ENCODE measurements at regions not wholly inside any gene's neighbourhood (a gene's known extent, or its start where the extent isn't known, plus 50 kb on each side); places are given as distances from the start of the nearest gene placed in this dataset.

GRCh38 chr14:42550310-42550709, 943.6 kb downstream of the LRFN5 start:
- no peak overlapping the region for H3K4me3 ChIP-seq (ENCODE audit: low read depth, low read length)
- TF ChIP-seq, protein P1, sequence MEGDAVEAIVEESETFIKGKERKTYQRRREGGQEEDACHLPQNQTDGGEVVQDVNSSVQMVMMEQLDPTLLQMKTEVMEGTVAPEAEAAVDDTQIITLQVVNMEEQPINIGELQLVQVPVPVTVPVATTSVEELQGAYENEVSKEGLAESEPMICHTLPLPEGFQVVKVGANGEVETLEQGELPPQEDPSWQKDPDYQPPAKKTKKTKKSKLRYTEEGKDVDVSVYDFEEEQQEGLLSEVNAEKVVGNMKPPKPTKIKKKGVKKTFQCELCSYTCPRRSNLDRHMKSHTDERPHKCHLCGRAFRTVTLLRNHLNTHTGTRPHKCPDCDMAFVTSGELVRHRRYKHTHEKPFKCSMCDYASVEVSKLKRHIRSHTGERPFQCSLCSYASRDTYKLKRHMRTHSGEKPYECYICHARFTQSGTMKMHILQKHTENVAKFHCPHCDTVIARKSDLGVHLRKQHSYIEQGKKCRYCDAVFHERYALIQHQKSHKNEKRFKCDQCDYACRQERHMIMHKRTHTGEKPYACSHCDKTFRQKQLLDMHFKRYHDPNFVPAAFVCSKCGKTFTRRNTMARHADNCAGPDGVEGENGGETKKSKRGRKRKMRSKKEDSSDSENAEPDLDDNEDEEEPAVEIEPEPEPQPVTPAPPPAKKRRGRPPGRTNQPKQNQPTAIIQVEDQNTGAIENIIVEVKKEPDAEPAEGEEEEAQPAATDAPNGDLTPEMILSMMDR (IDR thresholded peaks at IDR 0.05; ENCODE audit: low read depth, low read length) = no peak

GRCh38 chr14:42548349-42548748, 941.7 kb downstream of the LRFN5 start:
- TF ChIP-seq, protein P1 (IDR thresholded peaks at IDR 0.05; ENCODE audit: low read depth, low read length) = no peak
- no peak overlapping the region for H3K4me3 ChIP-seq (ENCODE audit: low read depth, low read length)

DNA sequence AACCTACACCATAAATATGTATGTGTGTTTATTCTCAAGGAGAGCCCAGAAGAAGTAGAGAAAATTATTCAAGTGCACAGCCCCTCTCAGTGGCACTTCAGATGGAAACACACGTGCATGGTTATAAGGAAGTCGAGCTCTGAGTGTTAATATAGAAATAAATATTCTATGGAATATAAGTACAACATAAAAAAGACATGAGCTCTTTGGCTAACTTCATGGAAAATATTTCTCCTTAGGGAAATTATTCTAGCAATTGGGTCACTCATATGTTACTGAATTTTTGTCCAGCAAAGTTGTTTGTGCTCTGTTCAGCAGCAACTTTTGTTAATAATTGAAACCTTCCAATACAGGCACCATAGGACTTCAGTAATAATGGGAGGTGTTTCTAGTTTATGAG, 939.0 kb downstream of the LRFN5 start:
- TF ChIP-seq, protein P1 (IDR thresholded peaks at IDR 0.05; ENCODE audit: low read depth, low read length) = no peak

GRCh38 chr14:42541535-42542001, 934.9 kb downstream of the LRFN5 start:
- TF ChIP-seq, protein P1 (IDR thresholded peaks at IDR 0.05; ENCODE audit: low read depth, low read length) = no peak
- H3K4me3 ChIP-seq (ENCODE audit: low read depth, low read length) = no peak overlapping the region

More for the DNA sequence above, 939.0 kb downstream of the LRFN5 start:
- no peak overlapping the region for H3K4me3 ChIP-seq (ENCODE audit: low read depth, low read length)

GRCh38 chr14:42535397-42535796, 928.7 kb downstream of the LRFN5 start:
- H3K4me3 ChIP-seq (ENCODE audit: low read depth, low read length) = no peak overlapping the region
- TF ChIP-seq, protein P1 (IDR thresholded peaks at IDR 0.05; ENCODE audit: low read depth, low read length) = no peak

DNA sequence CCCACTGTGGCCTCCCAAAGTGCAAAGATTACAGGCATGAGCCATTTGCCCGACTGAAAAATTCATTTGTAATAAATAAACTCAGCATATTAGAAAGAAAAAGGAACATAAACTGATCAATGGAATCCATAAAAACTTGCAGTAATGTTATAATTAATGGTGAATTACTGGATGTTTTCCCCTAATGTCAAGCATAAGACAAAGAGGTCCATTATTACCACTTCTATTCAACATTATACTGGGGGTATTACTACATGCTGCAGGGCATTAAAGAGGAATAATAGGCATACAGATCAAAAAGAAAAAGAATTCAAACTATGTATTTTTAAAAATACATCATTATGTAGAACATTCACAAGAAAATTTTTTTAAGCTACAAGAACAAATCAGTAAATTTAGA, 926.8 kb downstream of the LRFN5 start:
- H3K4me3 ChIP-seq (ENCODE audit: low read depth, low read length) = no peak overlapping the region

DNA sequence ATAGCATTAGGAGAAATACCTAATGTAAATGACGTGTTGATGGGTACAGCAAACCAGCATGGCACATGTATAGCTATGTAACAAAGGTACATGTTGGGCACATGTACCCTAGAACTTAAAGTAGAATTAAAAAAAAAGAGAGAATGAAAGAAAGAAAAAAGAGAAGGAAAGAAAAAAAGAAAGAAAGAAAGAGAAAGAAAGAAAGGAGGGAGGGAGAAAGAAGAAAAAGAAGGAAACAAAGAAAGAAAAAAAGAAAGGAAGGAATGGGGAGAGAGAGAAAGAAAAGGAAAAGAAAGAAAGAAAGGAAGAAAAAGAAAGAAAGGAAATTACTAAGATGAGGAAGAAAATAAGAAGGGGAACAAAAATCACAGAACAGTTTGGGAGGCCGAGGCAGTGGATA, 925.5 kb downstream of the LRFN5 start:
- H3K4me3 ChIP-seq (ENCODE audit: low read depth, low read length) = no peak overlapping the region
- TF ChIP-seq, protein P1 (IDR thresholded peaks at IDR 0.05; ENCODE audit: low read depth, low read length) = no peak

More for the DNA sequence above, 926.8 kb downstream of the LRFN5 start:
- TF ChIP-seq, protein P1 (IDR thresholded peaks at IDR 0.05; ENCODE audit: low read depth, low read length) = no peak

Data from WI38 (cell line).